Pancreas (tissue), 10 donors: ENCODE measurements at regions not wholly inside any gene's neighbourhood (a gene's known extent, or its start where the extent isn't known, plus 50 kb on each side); places are given as distances from the start of the nearest gene placed in this dataset.

Experiments used
- ATAC-seq, 4 donors: fragments of 200-7000 bp; cut with Tn5 transposase; one replicate each; pipeline versions ENCODE4 v1.8.0 to v1.9.1; 2020; ENCODE audit warnings: mild to moderate bottlenecking in 4 of 4, moderate library complexity in 4 of 4
- DNase-seq, 6 donors: peaks; one replicate each; pipeline ENCODE4 v3.0.0-alpha.2; 2020
- FAIRE-seq: peaks from 2 replicates; lab custom pipeline; 2012; peaks lifted over from hg19 to GRCh38; lab: Jason Lieb, UNC
- H3K27ac ChIP-seq, 4 donors: fragments of 200-600 bp; sonication (generic); 1 replicate in 3 of 4; 2 replicates in 1 of 4; pipeline versions ENCODE4 v1.5.0 to v1.8.0; 2020
- H3K27me3 ChIP-seq, 4 donors: fragments of 200-600 bp; one replicate each; pipeline ENCODE4 v1.8.0; 2021
- H3K36me3 ChIP-seq, 3 donors: fragments of 200-600 bp; sonication (generic) in 1 of 3; one replicate each; pipeline versions ENCODE4 v1.5.0 to v1.8.0; 2020 to 2021
- H3K4me1 ChIP-seq, 3 donors: fragments of 200-600 bp; one replicate each; pipeline ENCODE4 v1.8.0; 2021
- H3K4me3 ChIP-seq, 4 donors: fragments of 200-600 bp; sonication (generic) in 2 of 4; one replicate each; pipeline versions ENCODE4 v1.5.0 to v1.8.0; 2020 to 2021
- H3K9me3 ChIP-seq, 4 donors: fragments of 200-600 bp; one replicate each; pipeline ENCODE4 v1.8.0; 2021
- WGBS, 2 donors: extraction: QIAGEN DNeasy Blood & Tissue Kit; methylation state at CpG; one replicate each; pipeline ENCODE4 v1.1.7; 2013; 5-methylcytosine and 5-hydroxymethylcytosine counted together
- intact Hi-C, 3 donors: fragments of 100-400 bp; cut with DNase I; formaldehyde crosslinking; loops; one replicate each; pipeline versions ENCODE4 v1.11.1 to v1.14.2; 2022
- TF ChIP-seq, protein P1 (sequence below), 4 donors: fragments of 200-600 bp; sonication (generic) in 3 of 4; IDR thresholded peaks; one replicate each; pipeline versions ENCODE4 v1.5.0 to v1.8.0; 2021; ENCODE audit warnings: antibody characterized with exemption in 4 of 4
- donor health status: healthy with polysubstance abuse.
- donor health status: DM: no; HTN: no; CAD: no; lungs with moderate emphysema.
- donor health status: DM: no; HTN: no; CAD: no.
- donor health status: control.
- donor health status: control.
- donor health status: Bipolar disorder and iron deficiency.
- donor health status: DM: yes; HTN: yes; CAD: no.
- donor health status: DM: no; HTN: no; CAD: no.
- donor health status: DM: no; HTN: no; CAD: no.
- donor health status: DM: yes; HTN: yes; CAD: no.

DNA sequence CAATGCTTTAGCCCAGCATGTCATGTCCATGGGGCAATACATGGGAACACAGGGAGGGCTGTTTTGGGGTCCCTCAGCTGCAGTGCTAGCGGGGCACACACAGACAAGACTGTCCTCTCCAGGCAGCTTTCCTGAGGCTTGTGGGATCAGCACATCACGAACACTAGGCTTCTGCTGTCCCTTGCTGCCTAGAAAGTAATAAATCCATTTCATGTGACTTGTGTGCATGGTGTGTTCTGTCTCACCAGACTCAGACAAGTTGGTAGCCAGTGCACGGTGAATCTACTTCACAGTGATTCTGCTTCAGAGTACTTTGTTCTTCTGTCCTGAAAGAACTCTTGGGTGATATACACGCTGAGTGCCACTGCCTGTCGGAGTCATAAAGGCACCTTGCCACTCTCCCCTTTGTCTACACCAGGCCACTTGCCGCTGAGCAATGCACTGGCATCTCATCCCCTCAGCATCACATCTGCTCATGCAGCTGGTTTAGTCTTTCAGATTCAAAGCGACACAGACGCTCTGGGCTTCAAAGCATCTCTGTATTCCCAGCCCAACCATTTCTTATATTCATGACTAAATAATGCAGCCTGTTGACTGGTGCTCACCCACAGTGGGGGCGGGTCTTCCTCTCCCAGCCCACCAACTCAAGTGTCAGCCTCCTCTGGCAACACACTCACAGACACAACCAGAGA is 95.2 kb upstream of the COX10 start:
- WGBS, 2 donors = 84 to 86% methylated on average over 9 of the region's 9 CpGs
- Histone ChIP-seq H3K36me3 (no peaks in the 10 kb centered on the region), H3K4me3 (no peak overlapping the region), H3K4me1 (no peaks in the 10 kb centered on the region), H3K9me3 (no peaks in the 10 kb centered on the region), H3K27me3 (no peaks in the 10 kb centered on the region), H3K27ac (no peak overlapping the region)
- ATAC-seq (no peak), DNase-seq (no peak), FAIRE-seq (no peak)
- intact Hi-C loops = no loop called here
- TF ChIP-seq, protein P1, sequence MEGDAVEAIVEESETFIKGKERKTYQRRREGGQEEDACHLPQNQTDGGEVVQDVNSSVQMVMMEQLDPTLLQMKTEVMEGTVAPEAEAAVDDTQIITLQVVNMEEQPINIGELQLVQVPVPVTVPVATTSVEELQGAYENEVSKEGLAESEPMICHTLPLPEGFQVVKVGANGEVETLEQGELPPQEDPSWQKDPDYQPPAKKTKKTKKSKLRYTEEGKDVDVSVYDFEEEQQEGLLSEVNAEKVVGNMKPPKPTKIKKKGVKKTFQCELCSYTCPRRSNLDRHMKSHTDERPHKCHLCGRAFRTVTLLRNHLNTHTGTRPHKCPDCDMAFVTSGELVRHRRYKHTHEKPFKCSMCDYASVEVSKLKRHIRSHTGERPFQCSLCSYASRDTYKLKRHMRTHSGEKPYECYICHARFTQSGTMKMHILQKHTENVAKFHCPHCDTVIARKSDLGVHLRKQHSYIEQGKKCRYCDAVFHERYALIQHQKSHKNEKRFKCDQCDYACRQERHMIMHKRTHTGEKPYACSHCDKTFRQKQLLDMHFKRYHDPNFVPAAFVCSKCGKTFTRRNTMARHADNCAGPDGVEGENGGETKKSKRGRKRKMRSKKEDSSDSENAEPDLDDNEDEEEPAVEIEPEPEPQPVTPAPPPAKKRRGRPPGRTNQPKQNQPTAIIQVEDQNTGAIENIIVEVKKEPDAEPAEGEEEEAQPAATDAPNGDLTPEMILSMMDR (IDR thresholded peaks at IDR 0.05) = no peak

DNA sequence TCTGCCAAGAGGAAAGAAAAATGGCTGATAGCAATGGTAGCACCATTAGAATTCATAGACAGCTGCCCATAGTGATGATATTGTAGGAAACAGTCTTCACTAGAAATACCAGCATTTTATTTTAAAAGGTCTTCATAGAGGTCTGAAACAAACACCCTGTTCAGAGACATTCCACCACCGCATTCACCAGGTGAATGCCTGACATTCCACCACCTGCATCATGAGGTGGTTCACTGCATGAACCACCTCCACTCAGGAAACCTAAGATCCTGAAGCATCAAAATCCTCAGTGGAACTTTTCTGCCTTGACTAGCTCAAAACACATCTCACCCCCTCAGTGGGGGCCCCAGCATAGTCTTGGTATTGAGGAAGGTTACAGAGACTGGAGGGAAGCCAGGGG is 91.5 kb upstream of the COX10 start:
- Histone ChIP-seq H3K9me3 (no peaks in the 10 kb centered on the region), H3K4me1 (no peaks in the 10 kb centered on the region), H3K27me3 (no peaks in the 10 kb centered on the region), H3K27ac (no peak overlapping the region), H3K36me3 (no peaks in the 10 kb centered on the region), H3K4me3 (no peak overlapping the region)
- TF ChIP-seq, protein P1 (IDR thresholded peaks at IDR 0.05) = no peak
- no peak for ATAC-seq
- FAIRE-seq = no peak
- no peak for DNase-seq
- 56 to 81% methylated on average over 1 of the region's 1 CpG for WGBS, 2 donors
- intact Hi-C loops = no loop called here

DNA sequence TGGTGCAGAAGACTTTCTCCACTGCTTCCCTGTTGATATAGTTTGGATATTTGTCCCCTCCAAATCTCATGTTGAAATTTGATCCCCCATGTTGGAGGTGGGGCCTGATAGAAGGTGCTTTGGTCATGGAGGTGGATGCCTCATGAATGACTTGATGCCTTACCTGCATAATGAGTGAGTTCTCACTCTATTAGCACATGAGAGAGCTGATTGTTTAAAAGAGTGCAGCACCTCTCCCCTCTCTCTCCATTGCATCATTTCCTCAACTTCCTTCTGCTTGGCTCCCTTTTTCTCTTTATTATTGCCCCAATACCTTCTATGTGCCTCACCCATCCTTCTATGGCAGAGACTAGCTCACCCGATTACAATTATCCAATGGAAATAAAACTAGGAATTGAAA is 90.8 kb upstream of the COX10 start:
- intact Hi-C loops = no loop called here
- DNase-seq = no peak
- FAIRE-seq = no peak
- no peak for ATAC-seq
- H3K36me3 ChIP-seq = no peaks in the 10 kb centered on the region
- no peak overlapping the region for H3K4me3 ChIP-seq
- H3K9me3 ChIP-seq = no peaks in the 10 kb centered on the region
- TF ChIP-seq, protein P1 (IDR thresholded peaks at IDR 0.05) = no peak
- H3K4me1 ChIP-seq = no peaks in the 10 kb centered on the region
- no peak overlapping the region for H3K27ac ChIP-seq
- WGBS, 2 donors = 93 to 97% methylated on average over 1 of the region's 1 CpG
- H3K27me3 ChIP-seq = no peaks in the 10 kb centered on the region

DNA sequence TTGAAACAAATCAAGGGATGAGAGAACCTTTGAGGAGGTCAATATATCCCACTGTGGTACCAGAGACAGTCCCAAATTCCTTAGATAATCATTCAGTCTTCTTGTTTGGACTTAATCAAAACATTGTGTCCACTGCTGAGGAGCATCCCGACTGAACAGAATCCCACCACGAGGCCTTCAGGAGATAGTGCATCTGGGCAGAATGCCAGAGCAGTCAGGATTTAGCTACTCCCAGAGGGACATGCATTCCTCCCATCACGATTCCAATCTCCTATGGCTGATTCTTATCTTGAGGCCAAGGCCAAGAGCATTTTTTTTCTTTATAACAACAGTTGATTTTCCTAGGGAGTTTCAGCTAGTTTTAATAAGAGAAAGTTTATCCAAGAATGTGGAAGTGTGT is 87.4 kb upstream of the COX10 start:
- Histone ChIP-seq H3K27me3 (no peaks in the 10 kb centered on the region), H3K4me1 (no peaks in the 10 kb centered on the region), H3K36me3 (no peaks in the 10 kb centered on the region), H3K27ac (no peak overlapping the region), H3K9me3 (no peaks in the 10 kb centered on the region), H3K4me3 (no peak overlapping the region)
- FAIRE-seq = no peak
- DNase-seq = no peak
- WGBS, 2 donors = 47 to 58% methylated on average over 3 of the region's 3 CpGs
- ATAC-seq = no peak
- TF ChIP-seq, protein P1 (IDR thresholded peaks at IDR 0.05) = no peak
- intact Hi-C loops = no loop called here

DNA sequence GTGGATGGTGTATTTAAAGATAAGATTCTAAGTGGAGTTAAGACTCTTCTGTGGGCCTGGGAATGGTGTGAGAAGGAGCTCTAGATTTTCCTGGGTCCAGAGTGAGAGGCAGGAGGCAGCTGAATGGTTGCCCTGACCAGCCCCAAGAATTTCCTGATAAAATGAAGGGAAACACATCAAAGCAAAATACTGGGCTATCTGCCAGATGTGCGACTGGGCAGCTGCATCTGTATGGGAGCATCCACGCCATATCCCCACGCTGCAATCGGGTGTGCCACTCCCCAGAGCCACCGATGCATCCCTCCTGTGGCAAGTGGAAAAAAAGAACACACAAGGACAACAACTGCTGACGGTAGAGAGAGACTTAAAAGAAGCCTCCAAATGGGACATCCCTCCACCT is 84.3 kb upstream of the COX10 start:
- intact Hi-C loops = no loop called here
- H3K36me3 ChIP-seq = no peaks in the 10 kb centered on the region
- TF ChIP-seq, protein P1 (IDR thresholded peaks at IDR 0.05) = no peak
- no peaks in the 10 kb centered on the region for H3K9me3 ChIP-seq
- WGBS, 2 donors = 70 to 80% methylated on average over 6 of the region's 6 CpGs
- DNase-seq (no peak), FAIRE-seq (no peak), ATAC-seq (no peak)
- H3K4me1 ChIP-seq = no peaks in the 10 kb centered on the region
- no peaks in the 10 kb centered on the region for H3K27me3 ChIP-seq
- no peak overlapping the region for H3K27ac ChIP-seq
- H3K4me3 ChIP-seq = no peak overlapping the region
